Jurkat, Clone E6-1 (cell line): ENCODE measurements at regions not wholly inside any gene's neighbourhood (a gene's known extent, or its start where the extent isn't known, plus 50 kb on each side); places are given as distances from the start of the nearest gene placed in this dataset.

ENCODE experiments used
- DNase-seq: peaks from one replicate; pipeline ENCODE4 v3.0.0-alpha.2; 2011; ENCODE audit warnings: low read depth, low spot score
- H3K4me3 ChIP-seq: 2 replicates; pipeline ENCODE4 v1.5.1; 2011; ENCODE audit warnings: mild to moderate bottlenecking, low read length, control low read depth, moderate library complexity

- no peak for DNase-seq
These were observed 170.0 kb downstream of the SLC24A2 start for GRCh38 chr9:19618816-19619215.

GRCh38 chr9:19615036-19615624, 173.7 kb downstream of the SLC24A2 start:
- no peak for DNase-seq
- no peak overlapping the region for H3K4me3 ChIP-seq

More at GRCh38 chr9:19618816-19619215, 170.0 kb downstream of the SLC24A2 start:
- H3K4me3 ChIP-seq = no peak overlapping the region

GRCh38 chr9:19614294-19614693, 174.5 kb downstream of the SLC24A2 start:
- no peak overlapping the region for H3K4me3 ChIP-seq
- DNase-seq = no peak

- no peak overlapping the region for H3K4me3 ChIP-seq
- no peak for DNase-seq
These were observed 188.3 kb downstream of the SLC24A2 start for GRCh38 chr9:19600538-19600937.

GRCh38 chr9:19598722-19599121, 189.9 kb downstream of the ACER2 start:
- H3K4me3 ChIP-seq = no peak overlapping the region
- no peak for DNase-seq

- DNase-seq = no peak
These were observed 188.4 kb downstream of the ACER2 start for GRCh38 chr9:19597176-19597575.

GRCh38 chr9:19595003-19595402, 186.2 kb downstream of the ACER2 start:
- no peak for DNase-seq
- H3K4me3 ChIP-seq = no peak overlapping the region

More at GRCh38 chr9:19597176-19597575, 188.4 kb downstream of the ACER2 start:
- H3K4me3 ChIP-seq = no peak overlapping the region

- H3K4me3 ChIP-seq = no peak overlapping the region
- no peak for DNase-seq
These were observed 178.9 kb downstream of the ACER2 start for GRCh38 chr9:19587678-19588077.

- no peak for DNase-seq
- H3K4me3 ChIP-seq = no peak overlapping the region
These were observed 175.1 kb downstream of the ACER2 start for GRCh38 chr9:19583890-19584289.

- no peak for DNase-seq
- no peak overlapping the region for H3K4me3 ChIP-seq
These were observed 168.6 kb downstream of the ACER2 start for GRCh38 chr9:19577411-19577810.

- DNase-seq = no peak
These were observed 160.1 kb downstream of the ACER2 start for GRCh38 chr9:19568946-19569345.

GRCh38 chr9:19564396-19565061, 155.7 kb downstream of the ACER2 start:
- DNase-seq = no peak
- H3K4me3 ChIP-seq = no peak overlapping the region

More at GRCh38 chr9:19568946-19569345, 160.1 kb downstream of the ACER2 start:
- no peak overlapping the region for H3K4me3 ChIP-seq

GRCh38 chr9:19555214-19555613, 146.4 kb downstream of the ACER2 start:
- H3K4me3 ChIP-seq = no peak overlapping the region
- no peak for DNase-seq

GRCh38 chr9:19554529-19554928, 145.7 kb downstream of the ACER2 start:
- H3K4me3 ChIP-seq = no peak overlapping the region
- no peak for DNase-seq

- DNase-seq = no peak
- no peak overlapping the region for H3K4me3 ChIP-seq
These were observed 144.6 kb downstream of the ACER2 start for GRCh38 chr9:19553441-19553840.

GRCh38 chr9:19552282-19553105, 143.7 kb downstream of the ACER2 start:
- DNase-seq = no peak
- H3K4me3 ChIP-seq = no peak overlapping the region

GRCh38 chr9:19551124-19551929, 142.5 kb downstream of the ACER2 start:
- DNase-seq = no peak
- no peak overlapping the region for H3K4me3 ChIP-seq

GRCh38 chr9:19550009-19550408, 141.2 kb downstream of the ACER2 start:
- no peak overlapping the region for H3K4me3 ChIP-seq
- DNase-seq = no peak

- DNase-seq = no peak
- H3K4me3 ChIP-seq = no peak overlapping the region
These were observed 124.6 kb downstream of the ACER2 start for GRCh38 chr9:19533373-19533772.
